22Rv1 (cell line): ENCODE measurements at regions not wholly inside any gene's neighbourhood (a gene's known extent, or its start where the extent isn't known, plus 50 kb on each side); places are given as distances from the start of the nearest gene placed in this dataset.

Experiments used
- H3K27ac ChIP-seq: fragments of 450-650 bp; 2 replicates; pipeline ENCODE4 v1.5.1; 2017
- ZFX ChIP-seq: fragments of 450-650 bp; IDR thresholded peaks from 2 replicates; pipeline ENCODE4 v1.6.1; 2017; ENCODE audit warnings: antibody characterized with exemption, borderline replicate concordance
- TF ChIP-seq, protein P1 (sequence below): fragments of 450-650 bp; IDR thresholded peaks from 2 replicates; pipeline ENCODE4 v1.5.1; 2017; ENCODE audit warnings: mild to moderate bottlenecking

DNA sequence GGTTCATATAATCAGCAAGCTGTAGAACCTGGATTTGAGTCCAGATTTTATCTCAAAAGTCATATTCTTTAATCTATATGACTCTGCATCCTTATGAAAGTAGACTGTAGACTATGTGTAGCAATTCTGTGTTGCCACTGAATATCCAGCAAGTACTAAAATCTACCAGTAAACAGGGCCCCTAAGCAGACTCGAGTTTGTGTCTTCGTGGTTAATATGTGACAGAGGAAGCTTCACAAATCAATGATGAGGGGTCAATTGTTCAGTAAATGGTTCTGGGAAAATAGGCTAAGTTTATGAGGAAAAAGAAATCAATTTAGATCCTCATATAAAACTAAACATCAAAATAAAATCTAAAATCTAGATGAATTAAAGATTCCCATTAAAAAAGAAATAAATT lies 648.5 kb upstream of the KIRREL3 start:
- no peak overlapping the region for H3K27ac ChIP-seq
- TF ChIP-seq, protein P1, sequence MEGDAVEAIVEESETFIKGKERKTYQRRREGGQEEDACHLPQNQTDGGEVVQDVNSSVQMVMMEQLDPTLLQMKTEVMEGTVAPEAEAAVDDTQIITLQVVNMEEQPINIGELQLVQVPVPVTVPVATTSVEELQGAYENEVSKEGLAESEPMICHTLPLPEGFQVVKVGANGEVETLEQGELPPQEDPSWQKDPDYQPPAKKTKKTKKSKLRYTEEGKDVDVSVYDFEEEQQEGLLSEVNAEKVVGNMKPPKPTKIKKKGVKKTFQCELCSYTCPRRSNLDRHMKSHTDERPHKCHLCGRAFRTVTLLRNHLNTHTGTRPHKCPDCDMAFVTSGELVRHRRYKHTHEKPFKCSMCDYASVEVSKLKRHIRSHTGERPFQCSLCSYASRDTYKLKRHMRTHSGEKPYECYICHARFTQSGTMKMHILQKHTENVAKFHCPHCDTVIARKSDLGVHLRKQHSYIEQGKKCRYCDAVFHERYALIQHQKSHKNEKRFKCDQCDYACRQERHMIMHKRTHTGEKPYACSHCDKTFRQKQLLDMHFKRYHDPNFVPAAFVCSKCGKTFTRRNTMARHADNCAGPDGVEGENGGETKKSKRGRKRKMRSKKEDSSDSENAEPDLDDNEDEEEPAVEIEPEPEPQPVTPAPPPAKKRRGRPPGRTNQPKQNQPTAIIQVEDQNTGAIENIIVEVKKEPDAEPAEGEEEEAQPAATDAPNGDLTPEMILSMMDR = no peak
- no peak for TF ChIP-seq ZFX

DNA sequence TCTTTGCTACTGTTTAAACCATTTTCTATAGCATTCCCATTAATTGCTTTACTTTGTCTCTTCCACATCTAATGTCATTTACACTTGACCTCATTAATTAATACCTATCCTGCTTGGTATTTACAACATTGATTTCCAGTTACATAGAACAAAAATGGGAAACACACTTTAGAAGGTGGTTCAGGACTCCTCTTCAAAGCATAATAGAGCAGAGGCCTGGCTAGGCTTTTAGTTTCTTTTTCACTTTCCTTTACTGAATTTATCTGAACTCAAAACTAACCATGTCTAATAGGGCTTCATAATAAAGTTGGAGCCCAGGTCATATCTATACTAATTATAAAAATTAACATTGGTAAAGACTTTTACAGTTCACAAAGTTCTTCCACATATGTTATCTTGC lies 648.0 kb upstream of the KIRREL3 start:
- no peak for TF ChIP-seq ZFX
- TF ChIP-seq, protein P1 = no peak
- H3K27ac ChIP-seq = no peak overlapping the region

DNA sequence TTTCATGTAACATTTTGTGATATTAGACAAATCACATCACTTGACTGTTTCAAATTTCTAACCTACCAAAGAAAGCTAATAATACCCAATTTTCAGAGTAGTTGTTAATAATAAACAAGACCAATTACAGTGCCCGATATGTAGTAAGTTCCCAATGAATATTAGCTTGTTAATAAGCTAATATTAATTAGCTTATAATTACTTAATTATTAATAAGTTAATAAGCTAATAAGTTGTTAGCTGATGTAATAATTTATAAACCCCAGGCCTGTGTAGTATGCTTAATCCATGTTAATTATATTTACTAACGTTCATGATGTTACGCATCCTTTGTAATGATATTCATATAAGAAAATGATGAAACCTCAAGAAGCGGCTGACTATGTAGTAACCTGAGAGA lies 643.8 kb upstream of the KIRREL3 start:
- H3K27ac ChIP-seq = no peak overlapping the region
- TF ChIP-seq ZFX = no peak
- TF ChIP-seq, protein P1 = no peak

DNA sequence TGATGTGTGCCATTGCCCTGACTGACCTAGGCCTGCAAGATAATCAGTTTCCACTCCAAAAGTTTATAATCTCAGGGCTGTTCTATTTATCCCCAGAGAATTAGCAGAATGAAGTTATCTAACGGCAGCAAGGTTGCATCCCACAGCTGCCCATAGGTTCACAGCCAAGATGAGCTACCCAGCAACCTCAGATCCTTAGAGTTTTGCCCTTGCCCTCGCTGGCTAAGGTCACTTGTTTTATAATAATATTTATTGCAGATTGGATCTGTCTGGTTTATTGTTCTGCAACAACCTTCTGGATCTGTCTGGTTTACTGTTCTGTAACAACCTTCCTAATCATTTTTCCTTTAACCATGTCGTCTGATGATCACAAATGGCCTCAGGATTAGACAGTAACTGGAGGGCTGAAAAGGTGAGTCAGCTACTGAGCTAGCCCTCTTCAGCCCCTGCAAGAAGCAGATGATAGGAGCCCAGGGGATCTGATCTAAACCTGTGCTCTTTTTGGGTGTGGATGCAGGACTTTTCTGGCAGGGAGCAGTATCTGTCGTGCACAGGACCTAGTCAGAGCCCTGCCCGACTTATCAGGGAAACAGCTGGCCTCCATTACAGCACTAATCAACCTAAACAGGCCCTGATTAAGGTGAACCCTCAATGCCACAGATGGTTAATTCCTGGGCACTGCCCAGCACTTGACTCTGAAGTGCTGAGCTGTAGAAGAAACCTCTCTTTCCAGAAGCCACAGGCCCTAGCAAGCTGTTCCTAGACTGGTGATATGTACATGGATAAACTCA lies 642.9 kb upstream of the KIRREL3 start:
- TF ChIP-seq, protein P1 = no peak
- TF ChIP-seq ZFX = no peak
- no peak overlapping the region for H3K27ac ChIP-seq

DNA sequence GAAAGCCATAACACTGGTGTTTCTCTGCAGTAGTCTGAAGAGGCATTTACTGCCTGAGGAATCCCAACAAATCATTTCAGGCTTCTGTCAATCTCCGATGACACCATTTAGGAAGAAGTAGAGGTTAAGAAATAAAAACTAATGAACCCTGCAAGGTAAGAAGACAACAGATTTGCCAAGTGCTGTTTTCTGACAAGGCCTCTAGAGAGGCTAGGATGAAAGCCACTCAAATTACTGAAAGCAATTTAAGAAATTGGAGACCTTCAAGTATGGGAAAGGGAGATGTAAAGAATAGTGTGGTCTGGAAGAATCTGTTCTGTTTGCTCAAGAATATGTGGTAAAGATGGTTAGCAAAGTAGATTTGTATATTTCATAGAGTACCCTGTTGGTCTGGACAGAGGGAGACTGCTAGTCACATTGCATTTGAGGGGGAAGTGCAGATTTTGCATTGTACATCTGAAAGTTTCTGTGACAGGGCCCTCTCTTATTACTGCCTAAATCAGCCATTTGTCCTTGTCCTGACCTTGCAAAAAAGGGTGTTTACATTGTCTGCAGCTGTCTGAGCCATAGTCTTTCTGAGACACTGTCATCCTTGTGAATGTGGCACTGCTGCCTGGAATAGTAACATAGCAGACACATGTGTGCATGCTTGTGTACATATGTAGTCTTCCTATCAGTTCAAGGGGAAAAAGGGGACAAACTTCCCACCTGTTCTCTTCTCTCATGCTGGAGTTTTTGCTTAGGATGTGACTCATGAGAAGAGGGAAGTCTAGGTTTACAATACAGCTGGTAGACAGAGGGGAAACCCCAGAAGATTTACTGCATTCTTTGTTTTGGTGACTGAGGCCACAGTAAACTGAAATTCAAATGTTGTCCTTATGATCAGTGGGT lies 640.2 kb upstream of the KIRREL3 start:
- TF ChIP-seq, protein P1 = no peak
- no peak for TF ChIP-seq ZFX
- H3K27ac ChIP-seq = no peak overlapping the region

DNA sequence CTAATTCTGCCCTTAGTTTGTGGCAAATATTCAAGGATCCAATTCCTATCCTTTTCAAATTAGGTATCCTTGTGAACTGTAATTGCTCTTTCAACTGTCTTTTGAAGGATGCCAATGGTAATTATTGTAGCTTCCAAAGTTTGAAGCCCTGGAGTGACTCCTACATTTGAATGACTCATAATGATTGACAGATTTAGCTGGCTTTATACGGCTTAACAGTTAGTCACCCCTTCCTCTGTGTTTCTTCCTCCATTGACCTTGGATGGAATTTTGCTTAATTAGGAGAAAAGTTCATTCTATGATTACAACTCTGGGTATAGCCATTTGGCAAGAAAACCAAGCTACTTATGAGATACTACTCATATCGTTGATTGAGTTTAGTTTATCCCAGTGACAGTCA lies 639.3 kb upstream of the KIRREL3 start:
- TF ChIP-seq ZFX = no peak
- TF ChIP-seq, protein P1 = no peak
- no peak overlapping the region for H3K27ac ChIP-seq
